ENCODE measurements at regions not wholly inside any gene's neighbourhood (a gene's known extent, or its start where the extent isn't known, plus 50 kb on each side); places are given as distances from the start of the nearest gene placed in this dataset.

- no peak for DNase-seq
Measured at GRCh38 chr2:57891086-57891712, 155.4 kb upstream of the VRK2 start.

GRCh38 chr2:57892920-57893319 is 153.7 kb upstream of the VRK2 start:
- no peak for DNase-seq

GRCh38 chr2:57893347-57893746 is 153.3 kb upstream of the VRK2 start:
- DNase-seq = no peak

- DNase-seq = no peak
Measured at GRCh38 chr2:57893786-57894185, 152.8 kb upstream of the VRK2 start.

GRCh38 chr2:57894381-57894780 is 152.2 kb upstream of the VRK2 start:
- DNase-seq = no peak

GRCh38 chr2:57897920-57898319 is 148.7 kb upstream of the VRK2 start:
- DNase-seq = no peak

GRCh38 chr2:57899898-57900297 is 146.7 kb upstream of the VRK2 start:
- DNase-seq = no peak

GRCh38 chr2:57902578-57902977 is 144.0 kb upstream of the VRK2 start:
- DNase-seq = no peak

- no peak for DNase-seq
Measured at GRCh38 chr2:57906152-57906732, 140.4 kb upstream of the VRK2 start.

GRCh38 chr2:57907411-57907810 is 139.2 kb upstream of the VRK2 start:
- DNase-seq = no peak

GRCh38 chr2:57908736-57909161 is 137.9 kb upstream of the VRK2 start:
- no peak for DNase-seq

GRCh38 chr2:57918126-57918525 is 128.5 kb upstream of the VRK2 start:
- DNase-seq = no peak

GRCh38 chr2:57920342-57920939 is 126.2 kb upstream of the VRK2 start:
- no peak for DNase-seq

- DNase-seq = no peak
Measured at GRCh38 chr2:57934659-57935058, 111.9 kb upstream of the VRK2 start.

GRCh38 chr2:57936216-57936615 is 110.4 kb upstream of the VRK2 start:
- DNase-seq = no peak

GRCh38 chr2:57937456-57937855 is 109.2 kb upstream of the VRK2 start:
- no peak for DNase-seq

GRCh38 chr2:57941816-57942215 is 104.8 kb upstream of the VRK2 start:
- no peak for DNase-seq

GRCh38 chr2:57943315-57943714 is 103.3 kb upstream of the VRK2 start:
- DNase-seq = no peak

GRCh38 chr2:57947398-57947797 is 99.2 kb upstream of the VRK2 start:
- no peak for DNase-seq

- DNase-seq = no peak
Measured at GRCh38 chr2:57954020-57954419, 92.6 kb upstream of the VRK2 start.

- DNase-seq = no peak
Measured at GRCh38 chr2:57957238-57957637, 89.4 kb upstream of the VRK2 start.

- no peak for DNase-seq
Measured at GRCh38 chr2:57959390-57959789, 87.2 kb upstream of the VRK2 start.

- no peak for DNase-seq
Measured at GRCh38 chr2:57962861-57963260, 83.7 kb upstream of the VRK2 start.

GRCh38 chr2:57965219-57965618 is 81.4 kb upstream of the VRK2 start:
- DNase-seq = no peak

GRCh38 chr2:57965961-57966360 is 80.6 kb upstream of the VRK2 start:
- DNase-seq = no peak
